CD14-positive monocyte (primary cell): ENCODE measurements at regions not wholly inside any gene's neighbourhood (a gene's known extent, or its start where the extent isn't known, plus 50 kb on each side); places are given as distances from the start of the nearest gene placed in this dataset.

ENCODE experiments used
- DNase-seq, 3 donors: peaks; one replicate each; pipeline ENCODE4 v3.0.0-alpha.2; 2011 to 2022
- H2AFZ ChIP-seq: 2 replicates; pipeline ENCODE4 v1.6.0; 2012; ENCODE audit warnings: mild to moderate bottlenecking, low read depth, low read length, inconsistent platforms; ENCODE audit not compliant: insufficient read depth, poor library complexity, severe bottlenecking
- H3K27ac ChIP-seq, 2 donors: 1 replicate in 1 of 2; 2 replicates in 1 of 2; pipeline ENCODE4 v1.5.1; 2012 to 2013; ENCODE audit warnings: low read length in 2 of 2, control low read depth in 1 of 2, inconsistent platforms in 1 of 2, low read depth in 1 of 2, mild to moderate bottlenecking in 1 of 2
- H3K27me3 ChIP-seq, 2 donors: one replicate each; pipeline versions ENCODE4 v1.6.0 to v1.6.1; 2011 to 2013; ENCODE audit warnings: low read length in 2 of 2; ENCODE audit not compliant: control insufficient read depth in 2 of 2, insufficient read depth in 2 of 2
- H3K36me3 ChIP-seq, 2 donors: replicated peaks in 1 of 2; 1 replicate in 1 of 2; 2 replicates in 1 of 2; pipeline versions ENCODE4 v1.5.1 to v1.6.1; 2012 to 2013; ENCODE audit warnings: low read length in 2 of 2, control low read depth in 1 of 2, inconsistent platforms in 1 of 2, mild to moderate bottlenecking in 1 of 2; ENCODE audit not compliant: insufficient read depth in 2 of 2, control insufficient read depth in 1 of 2
- H3K4me1 ChIP-seq, 2 donors: 1 replicate in 1 of 2; 2 replicates in 1 of 2; pipeline versions ENCODE4 v1.5.1 to v1.6.1; 2012 to 2013; ENCODE audit warnings: low read length in 2 of 2, control low read depth in 1 of 2, inconsistent platforms in 1 of 2, mild to moderate bottlenecking in 1 of 2, moderate library complexity in 1 of 2; ENCODE audit not compliant: insufficient read depth in 2 of 2, control insufficient read depth in 1 of 2
- H3K4me2 ChIP-seq: replicated peaks from 2 replicates; pipeline ENCODE3; 2012; ENCODE audit warnings: low read length, moderate library complexity, mild to moderate bottlenecking; ENCODE audit not compliant: poor library complexity, severe bottlenecking; ENCODE audit errors: extremely low read depth
- H3K4me3 ChIP-seq, 3 experiments: fragments of 200-600 bp in 1 of 3; sonication (generic) in 1 of 3; replicated peaks in 1 of 3; 1 replicate in 2 of 3; 2 replicates in 1 of 3; pipeline ENCODE4 v1.5.1; 2011 to 2013; ENCODE audit warnings: low read length in 3 of 3, mild to moderate bottlenecking in 3 of 3, control low read depth in 2 of 3, low read depth in 2 of 3, inconsistent platforms in 1 of 3, moderate library complexity in 1 of 3
- H3K79me2 ChIP-seq: 2 replicates; pipeline ENCODE4 v1.6.0; 2012; ENCODE audit warnings: mild to moderate bottlenecking, control low read depth, inconsistent platforms, low read length, moderate library complexity; ENCODE audit not compliant: insufficient read depth
- H3K9ac ChIP-seq: 2 replicates; pipeline ENCODE4 v1.6.0; 2017; ENCODE audit warnings: low read length, mild to moderate bottlenecking; ENCODE audit not compliant: insufficient read depth, poor library complexity, severe bottlenecking
- H3K9me3 ChIP-seq, 2 donors: replicated peaks in 1 of 2; 1 replicate in 1 of 2; 2 replicates in 1 of 2; pipeline versions ENCODE4 v1.5.1 to v1.6.1; 2012 to 2013; ENCODE audit warnings: low read length in 2 of 2, control low read depth in 1 of 2; ENCODE audit not compliant: control insufficient read depth in 1 of 2, insufficient read depth in 1 of 2
- H4K20me1 ChIP-seq: 2 replicates; pipeline ENCODE4 v1.6.0; 2012; ENCODE audit warnings: mild to moderate bottlenecking, low read length, control low read depth, moderate library complexity; ENCODE audit not compliant: insufficient read depth
- H3K27ac Mint-ChIP-seq, 7 donors: one replicate each; pipeline ENCODE4 v1.8.0; 2020; ENCODE audit warnings: mild to moderate bottlenecking in 7 of 7, mixed read lengths in 7 of 7, moderate library complexity in 6 of 7, inconsistent platforms in 2 of 7
- H3K27me3 Mint-ChIP-seq, 3 donors: one replicate each; pipeline ENCODE4 v1.8.0; 2021 to 2022; ENCODE audit warnings: low read depth in 3 of 3, mild to moderate bottlenecking in 3 of 3, mixed read lengths in 3 of 3, moderate library complexity in 3 of 3, inconsistent platforms in 1 of 3
- H3K36me3 Mint-ChIP-seq, 2 donors: one replicate each; pipeline ENCODE4 v1.8.0; 2020; ENCODE audit warnings: mixed read lengths in 2 of 2, inconsistent platforms in 1 of 2, mild to moderate bottlenecking in 1 of 2
- H3K4me1 Mint-ChIP-seq: one replicate; pipeline ENCODE4 v1.8.0; 2020; ENCODE audit warnings: mild to moderate bottlenecking, mixed read lengths
- H3K4me3 Mint-ChIP-seq, 2 donors: one replicate each; pipeline ENCODE4 v1.8.0; 2020; ENCODE audit warnings: mild to moderate bottlenecking in 2 of 2, mixed read lengths in 2 of 2, moderate library complexity in 1 of 2
- H3K9me3 Mint-ChIP-seq, 7 donors: one replicate each; pipeline ENCODE4 v1.8.0; 2020 to 2022; ENCODE audit warnings: mixed read lengths in 7 of 7, mild to moderate bottlenecking in 6 of 7, moderate library complexity in 6 of 7, inconsistent platforms in 2 of 7
- CTCF ChIP-seq: fragments of 200-600 bp; IDR thresholded peaks from one replicate; pipeline ENCODE4 v1.8.0; 2022; ENCODE audit warnings: antibody characterized with exemption, mild to moderate bottlenecking
- whole genome bisulfite sequencing: methylation state at CpG from one replicate; pipeline ENCODE4 v1.1.5; 2013; ENCODE audit warnings: missing lambda C conversion rate; ENCODE audit not compliant: insufficient coverage; 5-methylcytosine and 5-hydroxymethylcytosine counted together
- intact Hi-C, 2 donors: fragments of 100-400 bp; cut with micrococcal nuclease; formaldehyde crosslinking; loops; one replicate each; pipeline versions ENCODE4 v1.15.0 to v1.15.1; 2023

GRCh38 chr16:63361032-63361624 is 1324.9 kb upstream of the CDH8 start:
- H3K36me3 ChIP-seq = no peaks in the 10 kb centered on the region
- H3K9me3 ChIP-seq = no peaks in the 10 kb centered on the region
- Mint-ChIP-seq H3K36me3 (no peaks in the 10 kb centered on the region), H3K4me1 (no peaks in the 10 kb centered on the region), H3K27me3 (peaks cover 0 to 3% (median 0%) of the 10 kb centered on the region in 3 donors), H3K9me3 (no peaks in the 10 kb centered on the region), H3K27ac (no peak overlapping the region), H3K4me3 (no peak overlapping the region)
- H3K4me2 ChIP-seq = no peak overlapping the region
- no peak overlapping the region for H3K4me3 ChIP-seq
- H4K20me1 ChIP-seq = no peaks in the 10 kb centered on the region
- H2AFZ ChIP-seq = no peak overlapping the region
- H3K27ac ChIP-seq = no peak overlapping the region
- no peaks in the 10 kb centered on the region for H3K27me3 ChIP-seq
- DNase-seq = no peak
- intact Hi-C loops = no loop called here
- TF ChIP-seq CTCF = peak; percentile 59
- no peaks in the 10 kb centered on the region for H3K4me1 ChIP-seq
- no CpG with 5 or more reads among the region's 1 CpG for WGBS
- no peaks in the 10 kb centered on the region for H3K79me2 ChIP-seq
- no peak overlapping the region for H3K9ac ChIP-seq

- no peak overlapping the region for H2AFZ ChIP-seq
- Mint-ChIP-seq H3K27ac (no peak overlapping the region), H3K4me3 (no peak overlapping the region), H3K9me3 (peaks cover 0 to 2% (median 0%) of the 10 kb centered on the region in 7 donors), H3K27me3 (no peaks in the 10 kb centered on the region), H3K36me3 (no peaks in the 10 kb centered on the region), H3K4me1 (no peaks in the 10 kb centered on the region)
- H4K20me1 ChIP-seq = no peaks in the 10 kb centered on the region
- no peak overlapping the region for H3K9ac ChIP-seq
- no peak for TF ChIP-seq CTCF
- no peaks in the 10 kb centered on the region for H3K27me3 ChIP-seq
- H3K4me3 ChIP-seq = no peak overlapping the region
- H3K9me3 ChIP-seq = no peaks in the 10 kb centered on the region
- H3K4me2 ChIP-seq = no peak overlapping the region
- WGBS = no CpG with 5 or more reads among the region's 1 CpG
- DNase-seq = no peak
- intact Hi-C loops = no loop called here
- H3K27ac ChIP-seq = no peak overlapping the region
- no peaks in the 10 kb centered on the region for H3K36me3 ChIP-seq
- no peaks in the 10 kb centered on the region for H3K79me2 ChIP-seq
- no peaks in the 10 kb centered on the region for H3K4me1 ChIP-seq
Measured at GRCh38 chr16:63349961-63350360, 1313.7 kb upstream of the CDH8 start.
